ENCODE measurements at regions not wholly inside any gene's neighbourhood (a gene's known extent, or its start where the extent isn't known, plus 50 kb on each side); places are given as distances from the start of the nearest gene placed in this dataset.

- DNase-seq = no peak
Measured at GRCh38 chr13:53150568-53150967, 122.0 kb downstream of the OLFM4 start.

GRCh38 chr13:53151336-53152056, 122.9 kb downstream of the OLFM4 start:
- peak; percentile 3 for DNase-seq

- no peak for DNase-seq
Measured at GRCh38 chr13:53152057-53152421, 123.4 kb downstream of the OLFM4 start.

- no peak for DNase-seq
Measured at GRCh38 chr13:53158201-53158600, 129.6 kb downstream of the OLFM4 start.

GRCh38 chr13:53159431-53159830, 130.8 kb downstream of the OLFM4 start:
- no peak for DNase-seq

GRCh38 chr13:53160211-53160610, 131.6 kb downstream of the OLFM4 start:
- DNase-seq = no peak

GRCh38 chr13:53161251-53161650, 132.6 kb downstream of the OLFM4 start:
- DNase-seq = no peak

- DNase-seq = no peak
Measured at GRCh38 chr13:53165261-53165660, 136.6 kb downstream of the OLFM4 start.

GRCh38 chr13:53167561-53167960, 138.9 kb downstream of the OLFM4 start:
- DNase-seq = no peak

- DNase-seq = no peak
Measured at GRCh38 chr13:53170910-53171309, 142.3 kb downstream of the OLFM4 start.

GRCh38 chr13:53174545-53174944, 145.9 kb downstream of the OLFM4 start:
- no peak for DNase-seq

- DNase-seq = no peak
Measured at GRCh38 chr13:53180684-53181083, 152.1 kb downstream of the OLFM4 start.

GRCh38 chr13:53182724-53183123, 154.1 kb downstream of the OLFM4 start:
- no peak for DNase-seq

- no peak for DNase-seq
Measured at GRCh38 chr13:53188120-53188519, 159.5 kb downstream of the OLFM4 start.

GRCh38 chr13:53189162-53189561, 160.5 kb downstream of the OLFM4 start:
- DNase-seq = no peak

- DNase-seq = no peak
Measured at GRCh38 chr13:53191091-53191490, 162.5 kb downstream of the OLFM4 start.

GRCh38 chr13:53197424-53197823, 168.8 kb downstream of the OLFM4 start:
- no peak for DNase-seq

GRCh38 chr13:53198017-53198416, 169.4 kb downstream of the OLFM4 start:
- no peak for DNase-seq

- DNase-seq = no peak
Measured at GRCh38 chr13:53198736-53199135, 170.1 kb downstream of the OLFM4 start.

- no peak for DNase-seq
Measured at GRCh38 chr13:53200075-53200474, 171.5 kb downstream of the OLFM4 start.

GRCh38 chr13:53200498-53201453, 172.2 kb downstream of the OLFM4 start:
- DNase-seq = no peak

- no peak for DNase-seq
Measured at GRCh38 chr13:53201454-53202225, 173.0 kb downstream of the OLFM4 start.

GRCh38 chr13:53204598-53204997, 176.0 kb downstream of the OLFM4 start:
- no peak for DNase-seq
